GM12878 (cell line): ENCODE measurements at regions not wholly inside any gene's neighbourhood (a gene's known extent, or its start where the extent isn't known, plus 50 kb on each side); places are given as distances from the start of the nearest gene placed in this dataset.
A peak's percentile ranks its signal among the peaks of the same experiment; 100 is the strongest.

Experiments used
- ATAC-seq: fragments of 200-7000 bp; cut with Tn5 transposase; 3 replicates; pipeline ENCODE4 v1.9.1; 2020; ENCODE audit warnings: mild to moderate bottlenecking, moderate library complexity
- BruUV-seq: library from RNA; stranded (reverse); fragments of 400-500 nt; replicated peaks from 2 replicates; lab custom pipeline; 2021; lab: Mats Ljungman, UMichigan
- CTCF ChIA-PET: fragments of 300-600 bp; sonication (Branson Sonifier 250); formaldehyde crosslinking; extraction: SDS; loops from one replicate; lab custom pipeline; 2021; ENCODE audit warnings: inconsistent platforms; lab: Yijun Ruan, JAX
- POLR2A ChIA-PET: fragments of 350-600 bp; formaldehyde crosslinking; extraction: SDS; loops from one replicate; lab custom pipeline; 2021; ENCODE audit warnings: inconsistent platforms; lab: Charles Lee
- RAD21 ChIA-PET: fragments of 300-600 bp; sonication (Branson Sonifier 250); formaldehyde crosslinking; loops from one replicate; lab custom pipeline; 2023; ENCODE audit warnings: antibody characterized with exemption; ENCODE audit not compliant: unreplicated experiment; lab: Charles Lee
- SMC1A ChIA-PET: fragments of 300-600 bp; sonication (Branson Sonifier 250); formaldehyde crosslinking; loops from one replicate; lab custom pipeline; 2023; ENCODE audit not compliant: unreplicated experiment, uncharacterized antibody; lab: Charles Lee
- DNase-seq: peaks from one replicate; pipeline ENCODE4 v3.0.0-alpha.2; 2011; ENCODE audit warnings: low read depth, low spot score
- FAIRE-seq: peaks from 3 replicates; lab custom pipeline; 2011; peaks lifted over from hg19 to GRCh38; lab: Jason Lieb, UNC
- H2AFZ ChIP-seq: 2 replicates; pipeline ENCODE4 v1.6.0; 2011; ENCODE audit warnings: low read depth, low read length, control low read depth; ENCODE audit not compliant: control insufficient read depth
- H3K27ac ChIP-seq: 2 replicates; pipeline ENCODE4 v1.5.1; 2011; ENCODE audit warnings: control low read depth; ENCODE audit not compliant: control insufficient read depth, insufficient read depth
- H3K27me3 ChIP-seq, 2 experiments: replicated peaks in 1 of 2; 2 replicates each; pipeline versions ENCODE4 v1.6.0 to v1.6.1; 2011; ENCODE audit warnings: low read length in 1 of 2; ENCODE audit not compliant: control insufficient read depth in 2 of 2, insufficient read depth in 2 of 2
- H3K36me3 ChIP-seq, 2 experiments: 2 replicates each; pipeline ENCODE4 v1.5.1; 2011; ENCODE audit warnings: low read length in 1 of 2; ENCODE audit not compliant: control insufficient read depth in 2 of 2, insufficient read depth in 2 of 2
- H3K4me1 ChIP-seq: 2 replicates; pipeline ENCODE4 v1.6.1; 2011; ENCODE audit warnings: mild to moderate bottlenecking, low read length, moderate library complexity, mixed read lengths; ENCODE audit not compliant: control insufficient read depth, insufficient read depth
- H3K4me2 ChIP-seq: 2 replicates; pipeline ENCODE4 v1.6.0; 2011; ENCODE audit warnings: control low read depth; ENCODE audit not compliant: control insufficient read depth, insufficient read depth
- H3K4me3 ChIP-seq: fragments of 200-600 bp; sonication (generic); 2 replicates; pipeline ENCODE4 v1.5.1; 2016
- H3K79me2 ChIP-seq: 2 replicates; pipeline ENCODE4 v1.6.0; 2011; ENCODE audit warnings: low read length; ENCODE audit not compliant: control insufficient read depth, insufficient read depth
- H3K9ac ChIP-seq: 2 replicates; pipeline ENCODE4 v1.8.0; 2011; ENCODE audit warnings: low read length, control low read depth, mixed read lengths; ENCODE audit not compliant: control insufficient read depth, insufficient read depth
- H3K9me3 ChIP-seq: replicated peaks from 3 replicates; pipeline ENCODE4 v1.5.1; 2011; ENCODE audit warnings: mild to moderate bottlenecking, low read length; ENCODE audit not compliant: control insufficient read depth, insufficient read depth
- H4K20me1 ChIP-seq: 2 replicates; pipeline ENCODE4 v1.6.0; 2011; ENCODE audit not compliant: control insufficient read depth, insufficient read depth
- E2F8 ChIP-seq: fragments of 450-650 bp; IDR thresholded peaks from 2 replicates; pipeline ENCODE4 v1.6.1; 2018; ENCODE audit warnings: mild to moderate bottlenecking, low read depth, moderate library complexity; ENCODE audit not compliant: partially characterized antibody
- ETV6 ChIP-seq, 2 experiments: fragments of 450-650 bp in 1 of 2; IDR thresholded peaks in 1 of 2; conservative IDR thresholded peaks in 1 of 2; 2 replicates each; pipeline ENCODE4 v1.6.1; 2014; ENCODE audit warnings: antibody characterized with exemption in 1 of 2, borderline replicate concordance in 1 of 2, low read depth in 1 of 2, mild to moderate bottlenecking in 1 of 2, moderate library complexity in 1 of 2
- MTA3 ChIP-seq: IDR thresholded peaks from 2 replicates; pipeline ENCODE4 v1.6.1; 2012; ENCODE audit warnings: low read length, inconsistent platforms, borderline replicate concordance
- PAX5 ChIP-seq: IDR thresholded peaks from 2 replicates; pipeline ENCODE4 v1.6.1; 2011; ENCODE audit warnings: low read depth, low read length, borderline replicate concordance
- RUNX3 ChIP-seq: IDR thresholded peaks from 2 replicates; pipeline ENCODE4 v1.6.1; 2012; ENCODE audit warnings: low read length, inconsistent platforms
- SP1 ChIP-seq: IDR thresholded peaks from one replicate; pipeline ENCODE4 v1.6.1; 2011; ENCODE audit warnings: low read depth, low read length
- WGBS: methylation state at CpG from one replicate; pipeline ENCODE4 v1.1.6; 2016; ENCODE audit warnings: low lambda C conversion rate; ENCODE audit not compliant: insufficient replicate concordance, insufficient coverage; ENCODE audit errors: missing lambda C conversion rate; 5-methylcytosine and 5-hydroxymethylcytosine counted together
- in situ Hi-C: fragments of 300-500 bp; cut with MboI; formaldehyde crosslinking; loops from 9 replicates; pipeline ENCODE4 v1.14.3; 2018; ENCODE audit warnings: mixed read lengths
- intact Hi-C: fragments of 100-400 bp; cut with micrococcal nuclease; formaldehyde crosslinking; loops from one replicate; pipeline ENCODE4 v1.14.2; 2022; ENCODE audit not compliant: unreplicated experiment

DNA sequence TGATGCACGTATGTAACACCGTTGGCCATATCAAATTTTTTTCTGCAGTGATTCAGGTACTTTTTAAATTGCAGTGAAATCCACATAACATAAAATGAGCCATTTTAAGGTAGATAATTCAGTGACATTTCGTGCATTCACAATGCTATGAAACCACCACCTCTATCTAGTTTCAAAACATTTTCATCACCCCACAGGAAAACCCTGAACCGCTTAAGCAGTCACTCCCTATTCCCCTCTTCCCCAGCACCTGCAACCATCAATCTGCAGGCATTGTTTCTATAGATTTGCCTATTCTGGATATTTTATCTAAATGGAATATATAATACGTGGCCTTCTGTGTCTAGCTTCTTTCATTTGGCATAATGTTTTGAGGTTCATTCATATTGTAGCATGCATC, 79.2 kb downstream of the BOD1 start:
- RAD21 ChIA-PET, result no interaction called here
- TF ChIP-seq SP1 (no peak), MTA3 (no peak), ETV6 (conservative IDR thresholded peaks at IDR 0.05 in 1 of 2, IDR thresholded peaks at IDR 0.05 in 1 of 2; ENCODE audit: borderline replicate concordance in 1 of 2, low read depth in 1 of 2) (no peak), E2F8 (no peak), RUNX3 (peak; percentile 67), PAX5 (no peak)
- TF ChIP-seq, all 136 proteins: peak for 1
- Histone ChIP-seq H3K27me3 (no peaks in the 10 kb centered on the region), H3K27ac (no peak overlapping the region), H3K4me1 (peaks cover 28% of the 10 kb centered on the region), H2AFZ (no peak overlapping the region), H3K9me3 (no peaks in the 10 kb centered on the region), H4K20me1 (no peaks in the 10 kb centered on the region), H3K9ac (no peak overlapping the region), H3K4me3 (peak overlapping the region; percentile 20; the same call in 1 of the 2 replicates), H3K36me3 (no peaks in the 10 kb centered on the region), H3K79me2 (no peaks in the 10 kb centered on the region), H3K4me2 (no peak overlapping the region; the same call in 1 of the 2 replicates)
- ATAC-seq, result peak; percentile 66
- CTCF ChIA-PET, result interaction anchor here (0.6 kb wide), 1 partner anchor 930 kb away, joined by 3 read pairs; no protein-coding TSS in a partner anchor
- FAIRE-seq, result no peak
- WGBS, result 5% methylated on average over 5 of the region's 5 CpGs
- POLR2A ChIA-PET, result interaction anchor here (0.7 kb wide), 1 partner anchor 223 kb away, joined by 6 read pairs; no protein-coding TSS in a partner anchor
- in situ Hi-C loops (no loop called here), intact Hi-C loops (no loop called here)
- SMC1A ChIA-PET, result no interaction called here
- DNase-seq, result no peak
- no TSS peak for BruUV-seq
